ENCODE measurements at regions not wholly inside any gene's neighbourhood (a gene's known extent, or its start where the extent isn't known, plus 50 kb on each side); places are given as distances from the start of the nearest gene placed in this dataset.

DNA sequence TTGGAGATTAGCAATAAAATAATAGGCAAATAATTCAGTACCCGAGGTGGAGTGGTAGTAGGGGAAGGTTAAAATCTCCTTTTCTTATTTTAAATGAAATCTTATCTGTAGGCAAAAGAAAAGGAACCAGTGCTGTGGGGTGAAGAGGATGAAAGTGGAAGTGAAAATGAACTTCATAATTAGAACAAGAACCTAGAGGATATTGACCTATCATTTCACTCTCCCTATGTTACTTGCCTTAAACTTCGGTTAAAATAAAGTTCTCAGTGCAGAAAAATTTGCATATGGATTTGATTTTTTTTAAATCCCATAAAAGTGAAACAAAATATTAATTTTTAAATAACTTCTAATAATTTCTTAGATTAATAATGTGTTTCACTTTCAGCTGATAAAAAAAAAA, 1094.9 kb upstream of the C9orf72 start:
- TF ChIP-seq CTCF (IDR thresholded peaks at IDR 0.05 in 2 of 3, conservative IDR thresholded peaks at IDR 0.05 in 1 of 3; ENCODE audit: insufficient read depth in 2 of 3, low read depth in 1 of 3, low read length in 3 of 3) (no peak), GABPA (tag; conservative IDR thresholded peaks at IDR 0.05; ENCODE audit: low read depth) (no peak), PREB (CRISPR knock-in tag; IDR thresholded peaks at IDR 0.05) (no peak), POLR2A (conservative IDR thresholded peaks at IDR 0.05) (no peak), BRD9 (IDR thresholded peaks at IDR 0.05; ENCODE audit: low read depth, partially characterized antibody) (no peak)

Measured in K562 (cell line).